CD4-positive, alpha-beta T cell treated with Interferon gamma for 1 hour (primary cell): ENCODE measurements at regions not wholly inside any gene's neighbourhood (a gene's known extent, or its start where the extent isn't known, plus 50 kb on each side); places are given as distances from the start of the nearest gene placed in this dataset.
"Not testable (repeated sequence)": the region's sequence is repeated elsewhere in the genome, so short reads cannot be mapped to it uniquely, and the experiment has no call there.

Experiments used
- DNase-seq: peaks from one replicate; pipeline ENCODE4 v3.0.0-alpha.2; 2020

DNA sequence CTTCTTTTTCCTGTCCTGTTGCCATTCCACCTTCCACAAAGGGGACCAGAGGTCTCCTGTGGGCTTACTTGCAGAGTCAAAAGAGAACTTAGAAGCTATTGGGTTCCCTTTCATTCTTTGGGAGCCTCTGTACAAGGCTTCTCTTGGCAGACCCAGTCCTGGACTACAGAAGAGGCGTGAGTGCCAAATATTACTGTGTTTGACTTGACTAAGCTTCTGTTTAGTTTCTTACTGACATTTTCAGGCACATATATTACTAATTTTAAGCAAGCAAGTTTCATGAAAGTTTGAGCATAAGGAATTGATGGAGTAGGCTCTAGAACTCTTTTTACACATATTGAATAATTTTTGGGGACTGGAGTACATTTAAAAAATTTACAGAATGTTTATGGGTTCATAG is 254.4 kb downstream of the HAPSTR1 start:
- no peak for DNase-seq

- DNase-seq = no peak
Observed at GRCh38 chr16:9348912-9349311, 257.5 kb downstream of the HAPSTR1 start.

GRCh38 chr16:9349373-9349960 is 258.0 kb downstream of the HAPSTR1 start:
- DNase-seq = not testable (repeated sequence)

DNA sequence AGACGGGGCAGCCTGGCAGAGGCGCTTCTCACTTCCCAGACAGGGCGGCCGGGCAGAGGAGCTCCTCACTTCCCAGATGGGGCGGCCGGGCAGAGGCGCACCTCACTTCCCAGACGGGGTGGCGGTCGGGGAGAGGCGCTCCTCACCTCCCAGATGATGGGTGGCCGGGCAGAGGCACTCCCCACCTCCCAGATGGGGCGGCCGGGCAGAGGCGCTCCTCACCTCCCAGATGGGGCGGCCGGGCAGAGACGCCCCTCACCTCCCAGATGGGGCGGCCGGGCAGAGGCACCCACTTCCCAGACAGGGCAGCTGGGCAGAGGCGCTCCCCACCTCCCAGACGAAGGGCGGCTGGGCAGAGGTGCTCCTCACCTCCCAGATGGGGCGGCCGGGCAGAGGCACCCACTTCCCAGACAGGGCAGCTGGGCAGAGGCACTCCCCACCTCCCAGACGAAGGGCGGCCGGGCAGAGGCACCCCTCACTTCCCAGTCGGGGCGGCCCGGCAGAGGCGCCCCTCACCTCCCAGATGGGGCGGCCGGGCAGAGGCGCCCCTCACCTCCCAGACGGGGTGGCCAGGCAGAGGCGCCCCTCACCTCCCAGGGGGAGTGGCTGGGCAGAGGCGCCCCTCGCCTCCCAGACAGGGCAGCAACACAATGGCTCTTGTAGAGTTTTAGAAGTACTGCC is 258.8 kb downstream of the HAPSTR1 start:
- DNase-seq = not testable (repeated sequence)

- DNase-seq = no peak
Observed at GRCh38 chr16:9351440-9351839, 260.0 kb downstream of the HAPSTR1 start.

- DNase-seq = no peak
Observed at GRCh38 chr16:9351841-9352434, 260.5 kb downstream of the HAPSTR1 start.

DNA sequence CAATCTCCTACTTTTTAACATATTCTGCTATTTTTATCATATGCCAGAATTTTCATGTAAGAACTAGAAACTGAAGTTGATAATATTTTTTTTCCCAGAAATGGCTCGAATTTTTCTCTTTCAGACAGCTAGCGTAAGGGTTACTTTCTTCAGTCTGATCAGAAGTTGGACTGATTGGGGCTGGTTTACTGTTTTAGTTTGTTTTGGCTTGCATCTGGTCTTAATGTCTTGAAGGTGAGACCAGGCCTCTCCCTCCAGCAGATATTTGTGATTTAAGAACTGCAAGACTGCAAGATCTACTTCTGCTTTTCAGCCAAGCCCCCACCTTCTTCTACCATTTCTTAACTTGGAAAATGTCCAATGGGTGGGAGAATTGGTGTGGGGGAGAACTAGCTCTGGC is 266.4 kb downstream of the HAPSTR1 start:
- DNase-seq = no peak

DNA sequence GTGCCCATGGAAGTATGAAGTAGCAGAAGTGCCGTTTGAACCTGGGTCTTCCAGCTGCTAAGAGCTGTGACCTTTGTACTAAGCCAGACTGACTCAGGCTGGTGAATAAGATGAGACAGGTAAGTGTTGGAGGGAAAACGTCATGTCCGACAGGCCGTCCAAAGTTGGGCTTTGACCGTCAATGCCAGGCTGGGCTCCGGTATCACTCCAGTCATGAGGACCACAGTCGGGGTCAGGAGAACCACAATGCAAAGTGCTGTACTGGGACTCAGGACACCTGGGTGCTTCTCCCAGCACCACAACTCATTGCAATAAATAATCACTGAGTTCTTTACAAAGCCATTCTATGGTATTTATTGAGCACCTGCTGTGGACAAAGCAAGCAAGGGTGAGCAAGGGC is 268.6 kb downstream of the HAPSTR1 start:
- no peak for DNase-seq

DNA sequence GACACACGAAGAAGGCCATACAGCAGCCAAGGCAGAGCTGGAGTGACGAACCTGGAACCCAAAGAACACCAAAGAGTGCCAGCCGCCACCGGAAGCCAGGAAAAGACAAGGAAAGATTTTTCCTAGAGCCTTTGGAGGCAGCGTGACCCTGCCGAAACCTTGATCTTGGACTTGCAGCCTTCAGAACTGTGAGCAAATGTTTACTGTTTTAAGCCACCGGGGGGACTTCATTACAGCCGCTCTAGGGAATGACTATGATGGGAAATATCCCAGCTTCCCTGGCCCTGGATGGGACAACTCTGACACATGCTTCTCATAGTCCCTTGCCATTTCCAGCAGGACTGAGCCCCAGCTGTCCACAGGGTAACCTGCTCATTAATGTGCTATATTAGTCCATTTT is 270.6 kb downstream of the HAPSTR1 start:
- DNase-seq = no peak

DNA sequence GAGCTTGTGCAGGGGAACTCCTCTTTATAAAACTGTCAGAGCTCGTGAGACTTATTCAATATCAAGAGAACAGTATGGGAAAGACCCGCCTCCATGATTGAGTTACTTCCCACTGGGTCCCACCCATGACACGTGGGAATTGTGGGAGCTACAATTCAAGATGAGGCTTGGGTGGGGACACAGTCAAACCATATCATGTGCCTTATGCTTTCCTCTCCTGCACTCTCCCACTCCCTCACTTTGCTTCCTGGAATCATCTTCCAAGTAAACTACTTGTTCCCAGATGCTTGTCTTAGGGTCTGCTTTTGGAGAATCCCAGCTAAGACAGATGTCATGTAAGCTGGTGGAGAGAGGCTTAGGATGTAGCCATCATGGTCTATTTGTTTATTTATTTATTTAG is 271.2 kb downstream of the HAPSTR1 start:
- no peak for DNase-seq

- DNase-seq = no peak
Observed at GRCh38 chr16:9363520-9363919, 272.1 kb downstream of the HAPSTR1 start.

- no peak for DNase-seq
Observed at GRCh38 chr16:9364721-9365369, 273.4 kb downstream of the HAPSTR1 start.

GRCh38 chr16:9365370-9365728 is 273.9 kb downstream of the HAPSTR1 start:
- DNase-seq = no peak

GRCh38 chr16:9366048-9366969 is 274.9 kb downstream of the HAPSTR1 start:
- no peak for DNase-seq

GRCh38 chr16:9370061-9370491 is 278.6 kb downstream of the HAPSTR1 start:
- no peak for DNase-seq

- DNase-seq = no peak
Observed at GRCh38 chr16:9371713-9372448, 280.4 kb downstream of the HAPSTR1 start.

DNA sequence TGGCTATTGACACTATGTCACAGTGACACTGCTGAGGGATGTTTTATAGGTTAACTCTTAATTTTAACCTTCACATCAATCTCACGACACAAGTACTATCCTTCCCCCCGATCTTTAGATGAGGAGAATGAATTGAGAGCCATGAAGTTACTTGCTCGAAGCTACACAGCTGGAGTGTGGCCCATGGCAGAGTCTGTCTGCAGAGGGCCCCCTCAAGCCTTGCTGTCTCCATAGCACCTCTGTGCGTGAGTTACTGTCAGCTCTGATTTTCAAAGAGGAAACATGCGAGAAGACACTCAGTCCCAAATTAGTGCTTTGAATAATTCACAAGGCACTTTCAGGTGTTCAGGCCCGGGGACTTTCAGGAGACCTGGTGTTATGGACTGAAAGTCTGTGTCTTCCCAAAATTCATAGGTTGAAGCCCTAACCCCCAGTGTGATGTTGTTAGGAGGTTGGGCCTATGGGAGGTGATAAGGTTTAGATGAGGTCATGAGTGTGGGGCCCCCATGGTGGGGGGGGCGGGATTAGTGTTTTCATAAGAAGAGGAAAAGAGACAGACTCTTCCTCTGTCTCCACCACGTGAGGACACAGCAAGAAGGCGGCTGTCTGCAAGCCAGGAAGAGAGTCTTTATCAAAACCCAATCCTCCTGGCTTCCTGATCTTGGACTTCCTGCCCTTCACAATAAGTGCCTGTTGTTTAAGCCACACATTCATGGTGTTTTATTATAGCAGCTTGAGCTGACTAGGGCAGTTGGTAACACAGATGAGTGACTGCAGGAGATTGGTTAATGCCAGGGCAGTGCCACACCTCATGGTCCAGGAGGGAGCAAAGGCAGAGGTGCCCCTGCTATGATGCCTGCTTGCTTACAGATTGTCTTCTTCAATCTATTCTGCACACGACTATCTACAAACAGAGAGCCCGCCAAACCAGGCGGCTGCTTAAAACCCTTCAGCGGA is 281.8 kb downstream of the HAPSTR1 start:
- no peak for DNase-seq

GRCh38 chr16:9374061-9374460 is 282.6 kb downstream of the HAPSTR1 start:
- no peak for DNase-seq

DNA sequence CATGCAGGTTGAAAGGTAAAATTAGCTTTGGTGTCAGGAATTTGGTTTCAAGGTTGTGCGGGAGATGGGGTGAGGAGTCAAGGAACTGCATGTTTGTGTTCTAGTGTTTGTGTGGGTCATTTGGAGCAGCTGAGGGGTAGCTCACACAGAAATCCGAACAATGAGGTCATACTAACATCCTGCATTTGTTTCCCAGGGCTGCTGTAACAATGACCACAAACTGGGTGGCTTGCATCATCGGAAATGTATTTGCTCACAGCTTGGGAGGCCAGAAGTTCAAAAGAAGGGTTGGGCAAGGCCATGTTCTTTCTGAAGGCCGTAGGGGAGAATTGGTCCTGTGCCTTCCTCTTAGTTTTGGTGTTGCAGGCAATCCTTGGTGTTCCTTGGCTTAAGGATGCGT is 287.4 kb downstream of the HAPSTR1 start:
- DNase-seq = no peak

GRCh38 chr16:9380221-9380620 is 288.8 kb downstream of the HAPSTR1 start:
- no peak for DNase-seq

- DNase-seq = no peak
Observed at GRCh38 chr16:9381399-9381798, 290.0 kb downstream of the HAPSTR1 start.
